RWPE2 (cell line): ENCODE measurements at regions not wholly inside any gene's neighbourhood (a gene's known extent, or its start where the extent isn't known, plus 50 kb on each side); places are given as distances from the start of the nearest gene placed in this dataset.

ENCODE experiments used
- ATAC-seq: fragments of 200-7000 bp; cut with Tn5 transposase; 3 replicates; pipeline ENCODE4 v1.9.1; 2021; ENCODE audit warnings: low read depth
- DNase-seq: peaks from one replicate; pipeline ENCODE4 v3.0.0-alpha.2; 2020; ENCODE audit warnings: low spot score
- H3K27ac ChIP-seq: fragments of 450-650 bp; 2 replicates; pipeline ENCODE4 v1.5.1; 2017; ENCODE audit warnings: mild to moderate bottlenecking; ENCODE audit not compliant: poor library complexity, severe bottlenecking
- H3K27me3 ChIP-seq: fragments of 250-450 bp; sonication (Bioruptor Pico); 2 replicates; pipeline ENCODE4 v1.5.1; 2021; ENCODE audit warnings: mild to moderate bottlenecking, moderate library complexity; ENCODE audit not compliant: insufficient read depth, poor library complexity, severe bottlenecking
- H3K36me3 ChIP-seq: fragments of 250-450 bp; sonication (Bioruptor Pico); 2 replicates; pipeline ENCODE4 v1.5.1; 2020; ENCODE audit warnings: low read depth, mild to moderate bottlenecking, moderate library complexity
- H3K4me1 ChIP-seq: fragments of 250-450 bp; sonication (Bioruptor Pico); 2 replicates; pipeline ENCODE4 v1.5.1; 2021; ENCODE audit warnings: mild to moderate bottlenecking, moderate library complexity; ENCODE audit not compliant: insufficient read depth, poor library complexity, severe bottlenecking
- H3K4me3 ChIP-seq: fragments of 250-450 bp; sonication (Bioruptor Pico); 2 replicates; pipeline ENCODE4 v1.5.1; 2021; ENCODE audit warnings: mild to moderate bottlenecking, moderate library complexity; ENCODE audit not compliant: severe bottlenecking
- H3K9me3 ChIP-seq: fragments of 250-450 bp; sonication (Bioruptor Pico); 2 replicates; pipeline ENCODE4 v1.5.1; 2021; ENCODE audit warnings: mild to moderate bottlenecking, moderate library complexity; ENCODE audit not compliant: severe bottlenecking
- TF ChIP-seq, protein P1 (sequence below): fragments of 450-650 bp; IDR thresholded peaks from one replicate; pipeline ENCODE4 v1.5.1; 2017; ENCODE audit warnings: mild to moderate bottlenecking, moderate library complexity; ENCODE audit not compliant: poor library complexity, severe bottlenecking

DNA sequence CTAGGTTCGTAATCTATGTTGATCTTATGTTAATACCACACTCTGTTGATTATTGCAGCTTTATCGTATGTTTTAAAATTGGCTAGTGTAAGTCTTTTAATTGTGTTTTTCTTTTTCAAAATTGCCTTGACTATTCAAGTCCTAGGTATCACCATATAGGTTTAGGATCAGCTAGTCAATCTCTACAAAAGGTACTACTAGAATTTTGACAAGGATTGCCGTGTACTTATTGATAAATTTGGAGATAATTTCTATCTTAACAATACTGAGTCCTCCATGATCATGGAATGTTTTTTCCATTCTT, 117.9 kb upstream of the PRSS3 start:
- no peak for ATAC-seq
- DNase-seq, result no peak
- Histone ChIP-seq H3K4me1 (no peaks in the 10 kb centered on the region), H3K27ac (peak overlapping the region; percentile 42), H3K36me3 (no peaks in the 10 kb centered on the region), H3K9me3 (no peaks in the 10 kb centered on the region), H3K4me3 (peak overlapping the region; percentile 49), H3K27me3 (no peaks in the 10 kb centered on the region)
- TF ChIP-seq, protein P1, sequence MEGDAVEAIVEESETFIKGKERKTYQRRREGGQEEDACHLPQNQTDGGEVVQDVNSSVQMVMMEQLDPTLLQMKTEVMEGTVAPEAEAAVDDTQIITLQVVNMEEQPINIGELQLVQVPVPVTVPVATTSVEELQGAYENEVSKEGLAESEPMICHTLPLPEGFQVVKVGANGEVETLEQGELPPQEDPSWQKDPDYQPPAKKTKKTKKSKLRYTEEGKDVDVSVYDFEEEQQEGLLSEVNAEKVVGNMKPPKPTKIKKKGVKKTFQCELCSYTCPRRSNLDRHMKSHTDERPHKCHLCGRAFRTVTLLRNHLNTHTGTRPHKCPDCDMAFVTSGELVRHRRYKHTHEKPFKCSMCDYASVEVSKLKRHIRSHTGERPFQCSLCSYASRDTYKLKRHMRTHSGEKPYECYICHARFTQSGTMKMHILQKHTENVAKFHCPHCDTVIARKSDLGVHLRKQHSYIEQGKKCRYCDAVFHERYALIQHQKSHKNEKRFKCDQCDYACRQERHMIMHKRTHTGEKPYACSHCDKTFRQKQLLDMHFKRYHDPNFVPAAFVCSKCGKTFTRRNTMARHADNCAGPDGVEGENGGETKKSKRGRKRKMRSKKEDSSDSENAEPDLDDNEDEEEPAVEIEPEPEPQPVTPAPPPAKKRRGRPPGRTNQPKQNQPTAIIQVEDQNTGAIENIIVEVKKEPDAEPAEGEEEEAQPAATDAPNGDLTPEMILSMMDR, result no peak

DNA sequence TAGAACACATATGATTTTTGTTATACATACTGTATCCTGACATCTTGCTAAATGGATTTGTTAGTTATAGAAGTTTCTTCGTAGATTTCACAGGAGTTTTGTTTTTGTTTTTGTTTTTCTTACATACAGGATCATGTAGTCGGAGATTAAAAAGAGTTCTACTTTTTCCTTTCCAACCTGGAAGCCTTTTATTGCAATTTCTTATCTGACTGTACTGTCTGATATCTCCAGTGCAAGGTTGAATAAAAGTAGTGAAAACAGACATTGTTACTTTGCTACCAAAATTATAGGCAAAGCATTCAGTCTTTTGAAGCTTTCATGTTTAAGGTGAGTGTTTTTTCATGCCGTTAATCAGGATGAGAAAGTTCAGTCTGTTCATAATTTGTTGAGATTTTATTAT, 117.4 kb upstream of the PRSS3 start:
- no peak for DNase-seq
- Histone ChIP-seq H3K9me3 (no peaks in the 10 kb centered on the region), H3K4me3 (no peak overlapping the region), H3K27ac (no peak overlapping the region), H3K27me3 (no peaks in the 10 kb centered on the region), H3K36me3 (no peaks in the 10 kb centered on the region), H3K4me1 (no peaks in the 10 kb centered on the region)
- ATAC-seq, result no peak
- TF ChIP-seq, protein P1, result no peak

DNA sequence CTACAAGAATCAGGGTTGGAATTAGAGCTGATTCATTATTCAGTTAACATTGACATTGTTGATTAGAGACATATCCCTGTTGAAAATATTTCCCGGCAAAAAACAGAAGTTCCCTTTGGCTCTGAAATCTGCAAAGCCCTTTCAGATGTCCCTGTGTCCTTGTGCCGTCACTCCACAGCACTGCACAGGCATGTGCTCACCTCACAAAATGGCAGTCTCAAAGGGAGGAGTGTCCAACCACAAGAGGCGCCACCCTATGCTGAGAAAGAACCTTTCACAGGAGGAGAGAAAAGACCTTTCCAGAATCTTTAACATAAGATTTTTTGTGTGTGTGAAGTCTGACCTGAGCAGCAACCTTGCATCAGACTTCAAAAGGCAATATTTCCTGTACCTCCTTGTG, 112.8 kb upstream of the PRSS3 start:
- H3K27ac ChIP-seq, result no peak overlapping the region
- TF ChIP-seq, protein P1, result no peak
- ATAC-seq (no peak), DNase-seq (no peak)
- H3K36me3 ChIP-seq, result no peaks in the 10 kb centered on the region
- H3K9me3 ChIP-seq, result no peaks in the 10 kb centered on the region
- H3K27me3 ChIP-seq, result no peaks in the 10 kb centered on the region
- H3K4me3 ChIP-seq, result no peak overlapping the region
- no peaks in the 10 kb centered on the region for H3K4me1 ChIP-seq

DNA sequence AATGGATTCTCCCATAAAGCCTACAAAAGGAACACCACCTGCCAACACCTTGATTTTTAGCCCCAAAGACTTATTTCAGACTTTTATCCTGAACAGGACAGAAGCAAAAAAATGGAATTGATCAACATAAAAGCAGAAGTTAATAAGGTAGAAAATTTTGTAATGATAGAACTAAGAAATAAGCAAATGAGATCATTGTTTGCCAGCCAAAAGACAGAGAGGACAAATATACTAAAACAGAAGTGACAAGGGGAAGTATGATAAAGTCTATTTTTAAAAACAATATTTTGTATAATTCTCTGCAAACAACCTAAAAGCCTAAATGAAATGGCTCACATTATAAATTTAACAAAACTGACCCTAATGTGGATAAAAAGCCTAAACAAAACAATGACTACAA, 110.5 kb upstream of the PRSS3 start:
- H3K4me1 ChIP-seq, result no peaks in the 10 kb centered on the region
- no peak overlapping the region for H3K27ac ChIP-seq
- ATAC-seq (no peak), DNase-seq (no peak)
- no peaks in the 10 kb centered on the region for H3K36me3 ChIP-seq
- no peaks in the 10 kb centered on the region for H3K27me3 ChIP-seq
- H3K4me3 ChIP-seq, result no peak overlapping the region
- H3K9me3 ChIP-seq, result no peaks in the 10 kb centered on the region
- TF ChIP-seq, protein P1, result no peak

DNA sequence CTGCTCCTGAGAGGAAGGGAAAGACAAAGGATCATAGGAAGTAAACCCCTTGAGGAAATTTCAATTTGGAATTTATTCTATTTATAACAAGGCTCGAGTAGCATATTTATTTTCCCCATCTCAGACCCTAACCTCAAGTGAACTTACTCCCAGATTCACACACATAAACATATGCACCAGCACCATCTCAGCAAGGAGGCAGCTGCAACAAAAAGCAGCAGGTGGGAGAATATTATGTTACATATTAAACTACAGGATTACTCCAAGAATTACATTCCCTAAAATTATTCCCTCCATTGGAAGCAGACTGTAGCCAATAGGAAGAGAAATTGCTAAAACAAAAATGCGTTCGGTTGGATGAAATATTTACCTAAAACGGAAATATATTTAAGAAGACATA, 108.4 kb upstream of the PRSS3 start:
- no peaks in the 10 kb centered on the region for H3K27me3 ChIP-seq
- no peak for ATAC-seq
- H3K4me3 ChIP-seq, result no peak overlapping the region
- no peaks in the 10 kb centered on the region for H3K4me1 ChIP-seq
- TF ChIP-seq, protein P1, result no peak
- no peak overlapping the region for H3K27ac ChIP-seq
- no peak for DNase-seq
- H3K36me3 ChIP-seq, result no peaks in the 10 kb centered on the region
- H3K9me3 ChIP-seq, result no peaks in the 10 kb centered on the region
